Activated CD4-positive, alpha-beta memory T cell treated with anti-CD3 and anti-CD28 coated beads for 36 hours (primary cell): ENCODE measurements at regions not wholly inside any gene's neighbourhood (a gene's known extent, or its start where the extent isn't known, plus 50 kb on each side); places are given as distances from the start of the nearest gene placed in this dataset.

Experiments
- CTCF ChIA-PET: fragments of 350-600 bp; sonication (Branson Sonifier 250); formaldehyde crosslinking; loops from one replicate; lab custom pipeline; 2021; ENCODE audit warnings: antibody characterized with exemption, inconsistent platforms; lab: Charles Lee
- POLR2A ChIA-PET: fragments of 350-600 bp; sonication (Branson Sonifier 250); formaldehyde crosslinking; loops from one replicate; lab custom pipeline; 2021; ENCODE audit warnings: antibody characterized with exemption; lab: Charles Lee
- DNase-seq: peaks from one replicate; pipeline ENCODE4 v3.0.0-alpha.2; 2020
- H3K27ac Mint-ChIP-seq: one replicate; pipeline ENCODE4 v1.8.0; 2021; ENCODE audit warnings: mixed read lengths
- H3K27me3 Mint-ChIP-seq: one replicate; pipeline ENCODE4 v1.8.0; 2021; ENCODE audit warnings: mixed read lengths
- H3K36me3 Mint-ChIP-seq: one replicate; pipeline ENCODE4 v1.8.0; 2021; ENCODE audit warnings: mixed read lengths
- H3K4me1 Mint-ChIP-seq: one replicate; pipeline ENCODE4 v1.8.0; 2021; ENCODE audit warnings: low read depth, mixed read lengths
- H3K4me3 Mint-ChIP-seq: one replicate; pipeline ENCODE4 v1.8.0; 2021; ENCODE audit warnings: mild to moderate bottlenecking, mixed read lengths
- H3K9me3 Mint-ChIP-seq: one replicate; pipeline ENCODE4 v1.8.0; 2021; ENCODE audit warnings: mixed read lengths
- intact Hi-C: fragments of 100-400 bp; cut with micrococcal nuclease; formaldehyde crosslinking; loops from one replicate; pipeline ENCODE4 v1.15.1; 2023

- H3K27me3 Mint-ChIP-seq, result no peaks in the 10 kb centered on the region
- H3K36me3 Mint-ChIP-seq, result peaks cover 7% of the 10 kb centered on the region
- H3K4me1 Mint-ChIP-seq, result peaks cover 28% of the 10 kb centered on the region
- no peak for DNase-seq
- CTCF ChIA-PET, result no interaction called here
- POLR2A ChIA-PET, result interaction anchor here (2.2 kb wide), 1 partner anchor 16 kb away, joined by 7 read pairs; no protein-coding TSS in a partner anchor
- no peak overlapping the region for H3K4me3 Mint-ChIP-seq
- peaks cover 16% of the 10 kb centered on the region for H3K9me3 Mint-ChIP-seq
- H3K27ac Mint-ChIP-seq, result no peak overlapping the region
- intact Hi-C loops, result loop anchor here (10.0 kb wide), 1 partner anchor 332 kb away; no protein-coding TSS in a partner anchor
Measured at GRCh38 chr2:8153258-8153718, 528.6 kb upstream of the ID2 start.

- Mint-ChIP-seq H3K27me3 (no peaks in the 10 kb centered on the region), H3K36me3 (peaks cover 7% of the 10 kb centered on the region), H3K27ac (peak overlapping the region; percentile 74), H3K9me3 (peaks cover 16% of the 10 kb centered on the region), H3K4me1 (peaks cover 28% of the 10 kb centered on the region), H3K4me3 (no peak overlapping the region)
- peak; percentile 26 for DNase-seq
- intact Hi-C loops, result loop anchor here (2.0 to 10.0 kb wide), 2 partner anchors 33 to 331 kb away; no protein-coding TSS in a partner anchor
- ChIA-PET POLR2A (interaction anchor here (1.6 to 2.2 kb wide), 3 partner anchors 15 to 389 kb away, joined by 6 to 7 read pairs (median 6); no protein-coding TSS in a partner anchor), CTCF (no interaction called here)
Measured at GRCh38 chr2:8154270-8154669, 527.6 kb upstream of the ID2 start.

GRCh38 chr2:8154936-8155335 is 526.9 kb upstream of the ID2 start:
- Mint-ChIP-seq H3K27ac (peak overlapping the region; percentile 74), H3K36me3 (peaks cover 7% of the 10 kb centered on the region), H3K9me3 (peaks cover 16% of the 10 kb centered on the region), H3K4me3 (no peak overlapping the region), H3K4me1 (peaks cover 28% of the 10 kb centered on the region), H3K27me3 (no peaks in the 10 kb centered on the region)
- peak; percentile 70 for DNase-seq
- ChIA-PET CTCF (interaction anchor here (1.0 kb wide), 1 partner anchor 388 kb away, joined by 3 read pairs; no protein-coding TSS in a partner anchor), POLR2A (interaction anchor here (1.6 to 2.2 kb wide), 3 partner anchors 14 to 389 kb away, joined by 6 to 7 read pairs (median 6); no protein-coding TSS in a partner anchor)
- intact Hi-C loops, result loop anchor here (1.0 to 10.0 kb wide), 11 partner anchors 34 to 728 kb away; no protein-coding TSS in a partner anchor

- no peak for DNase-seq
- peaks cover 22% of the 10 kb centered on the region for H3K4me1 Mint-ChIP-seq
- H3K36me3 Mint-ChIP-seq, result peaks cover 7% of the 10 kb centered on the region
- ChIA-PET CTCF (interaction anchor here (1.5 kb wide), 1 partner anchor 14 kb away, joined by 3 read pairs; no protein-coding TSS in a partner anchor), POLR2A (no interaction called here)
- no peaks in the 10 kb centered on the region for H3K27me3 Mint-ChIP-seq
- no peak overlapping the region for H3K27ac Mint-ChIP-seq
- peaks cover 16% of the 10 kb centered on the region for H3K9me3 Mint-ChIP-seq
- H3K4me3 Mint-ChIP-seq, result no peak overlapping the region
- intact Hi-C loops, result loop anchor here (5.0 to 10.0 kb wide), 5 partner anchors 144 to 731 kb away; no protein-coding TSS in a partner anchor
Measured at GRCh38 chr2:8157621-8158430, 524.0 kb upstream of the ID2 start.

DNA sequence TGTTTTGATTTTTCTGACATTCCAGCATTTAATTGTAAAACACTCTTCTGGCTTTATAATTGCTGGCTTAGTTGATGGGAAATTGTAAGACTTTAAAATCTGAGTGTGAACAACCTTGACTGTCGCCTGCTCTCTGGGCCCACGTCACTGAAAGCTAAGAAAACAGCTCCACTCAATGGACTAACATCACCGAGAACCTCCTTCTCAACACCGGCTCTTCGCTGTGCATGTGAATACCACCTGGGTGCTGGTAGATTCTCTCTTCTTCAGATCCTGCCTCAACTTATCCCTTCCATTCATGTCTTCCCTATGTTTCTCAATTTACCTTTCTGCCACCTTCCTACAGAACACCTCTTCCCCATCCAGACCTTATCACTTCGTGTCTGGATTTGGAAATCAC is 523.1 kb upstream of the ID2 start:
- no peak overlapping the region for H3K27ac Mint-ChIP-seq
- intact Hi-C loops, result loop anchor here (5.0 to 10.0 kb wide), 5 partner anchors 144 to 731 kb away; no protein-coding TSS in a partner anchor
- H3K4me3 Mint-ChIP-seq, result no peak overlapping the region
- peaks cover 7% of the 10 kb centered on the region for H3K36me3 Mint-ChIP-seq
- peaks cover 15% of the 10 kb centered on the region for H3K4me1 Mint-ChIP-seq
- DNase-seq, result no peak
- POLR2A ChIA-PET, result no interaction called here
- no peaks in the 10 kb centered on the region for H3K27me3 Mint-ChIP-seq
- CTCF ChIA-PET, result interaction anchor here (1.5 kb wide), 1 partner anchor 13 kb away, joined by 3 read pairs; no protein-coding TSS in a partner anchor
- H3K9me3 Mint-ChIP-seq, result peaks cover 16% of the 10 kb centered on the region

DNA sequence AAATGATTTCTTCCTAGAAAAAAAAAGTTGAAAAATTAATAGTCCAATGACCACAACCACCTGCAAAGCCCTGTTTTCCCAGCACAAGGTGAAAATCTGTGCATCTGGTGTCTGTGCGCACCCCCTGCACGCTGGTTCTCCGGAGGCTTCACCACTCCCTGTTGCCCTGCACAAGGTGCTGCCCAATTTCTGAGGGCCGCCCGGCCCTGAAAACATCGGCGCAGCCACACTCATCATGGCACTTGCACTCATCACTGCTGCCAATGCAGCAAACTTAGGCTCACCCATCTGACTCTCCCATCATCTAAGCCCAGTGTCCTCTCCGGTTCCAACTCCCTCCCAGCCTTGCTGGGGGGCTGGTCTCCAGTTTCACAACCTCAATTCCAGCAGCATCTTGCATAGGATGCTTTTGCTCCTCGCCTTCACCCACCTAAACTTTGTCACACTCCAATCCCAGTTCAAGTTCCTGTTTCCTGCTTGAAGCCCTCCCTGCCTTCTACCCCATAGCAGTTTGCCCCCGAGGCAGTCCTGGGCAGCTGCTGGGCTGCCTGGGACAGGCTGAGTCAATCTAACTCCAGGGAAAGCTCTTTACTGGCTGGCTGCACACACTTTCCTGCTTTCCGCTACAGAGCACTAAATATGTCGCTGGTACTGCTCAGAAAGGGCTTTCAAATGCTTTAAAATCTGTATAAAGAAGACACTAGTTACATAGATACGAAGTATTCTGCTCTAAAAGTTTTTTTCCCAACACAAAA is 522.5 kb upstream of the ID2 start:
- intact Hi-C loops, result loop anchor here (5.0 to 10.0 kb wide), 5 partner anchors 143 to 732 kb away; no protein-coding TSS in a partner anchor
- Mint-ChIP-seq H3K9me3 (peaks cover 14% of the 10 kb centered on the region), H3K4me3 (no peak overlapping the region), H3K4me1 (peaks cover 12% of the 10 kb centered on the region), H3K36me3 (peaks cover 6% of the 10 kb centered on the region), H3K27ac (no peak overlapping the region), H3K27me3 (no peaks in the 10 kb centered on the region)
- no peak for DNase-seq
- ChIA-PET POLR2A (no interaction called here), CTCF (interaction anchor here (1.5 kb wide), 1 partner anchor 12 kb away, joined by 3 read pairs; no protein-coding TSS in a partner anchor)

DNA sequence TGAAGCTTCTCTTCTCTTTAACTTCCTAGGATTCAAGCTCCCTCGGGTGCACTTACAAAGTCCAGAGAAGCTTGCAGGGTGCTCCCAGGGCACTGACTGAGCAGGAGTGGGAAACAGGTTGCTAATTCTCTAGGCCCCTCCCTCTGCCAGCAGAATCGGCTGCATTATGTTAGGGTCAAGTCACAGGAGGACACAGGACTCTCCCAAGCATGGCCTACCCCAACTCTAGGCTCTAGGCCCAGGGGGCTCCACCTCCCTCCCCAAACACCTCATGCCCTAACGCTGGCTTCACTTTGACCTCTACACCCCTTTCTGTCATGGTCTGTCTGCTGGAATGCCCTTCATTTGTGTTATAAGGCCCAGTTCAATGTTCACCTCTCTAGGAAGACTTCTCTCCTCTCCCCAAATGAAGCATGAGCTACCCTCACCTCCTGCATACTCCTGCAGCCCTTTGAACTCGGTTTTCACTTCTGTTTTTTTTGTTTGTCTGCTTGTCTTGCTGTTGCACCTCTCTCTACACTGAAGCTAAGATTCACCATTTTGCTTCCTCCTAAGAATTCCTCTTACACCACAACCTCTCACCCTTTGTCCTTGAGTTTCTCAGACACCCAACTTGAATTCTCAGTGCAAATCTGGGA is 521.8 kb upstream of the ID2 start:
- H3K4me3 Mint-ChIP-seq, result no peak overlapping the region
- ChIA-PET POLR2A (no interaction called here), CTCF (no interaction called here)
- H3K36me3 Mint-ChIP-seq, result peaks cover 2% of the 10 kb centered on the region
- H3K27me3 Mint-ChIP-seq, result no peaks in the 10 kb centered on the region
- peaks cover 8% of the 10 kb centered on the region for H3K9me3 Mint-ChIP-seq
- DNase-seq, result no peak
- H3K27ac Mint-ChIP-seq, result no peak overlapping the region
- H3K4me1 Mint-ChIP-seq, result peaks cover 7% of the 10 kb centered on the region
- intact Hi-C loops, result loop anchor here (5.0 to 10.0 kb wide), 5 partner anchors 142 to 733 kb away; no protein-coding TSS in a partner anchor

- no peak overlapping the region for H3K4me3 Mint-ChIP-seq
- intact Hi-C loops, result no loop called here
- POLR2A ChIA-PET, result no interaction called here
Measured at GRCh38 chr2:8160959-8161358, 520.9 kb upstream of the ID2 start.

DNA sequence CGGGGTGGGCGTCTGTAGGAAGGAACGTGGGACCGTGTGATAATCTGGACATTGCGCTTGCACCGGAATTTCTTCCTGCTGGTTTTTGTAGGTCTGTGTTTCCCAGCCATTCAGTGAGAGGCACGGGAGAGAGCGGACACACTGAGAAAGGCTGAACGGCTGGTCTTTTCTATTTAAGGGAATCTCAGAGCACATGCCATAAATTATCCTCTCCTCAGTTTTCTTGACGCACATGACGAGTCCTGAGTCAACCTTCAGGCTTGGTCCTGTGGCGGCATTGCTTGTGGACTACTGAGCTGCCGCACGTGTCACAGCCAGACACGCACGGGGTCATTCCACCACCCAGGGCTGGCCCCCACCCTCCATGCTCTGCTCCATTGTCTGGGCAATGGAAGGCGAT is 519.3 kb upstream of the ID2 start:
- Mint-ChIP-seq H3K27me3 (no peaks in the 10 kb centered on the region), H3K4me1 (no peaks in the 10 kb centered on the region), H3K27ac (no peak overlapping the region), H3K36me3 (no peaks in the 10 kb centered on the region), H3K4me3 (no peak overlapping the region), H3K9me3 (no peaks in the 10 kb centered on the region)
- ChIA-PET POLR2A (no interaction called here), CTCF (no interaction called here)
- intact Hi-C loops, result no loop called here
- no peak for DNase-seq

More at GRCh38 chr2:8160959-8161358, 520.9 kb upstream of the ID2 start:
- no peaks in the 10 kb centered on the region for H3K27me3 Mint-ChIP-seq
- no peaks in the 10 kb centered on the region for H3K36me3 Mint-ChIP-seq
- CTCF ChIA-PET, result no interaction called here
- H3K4me1 Mint-ChIP-seq, result no peaks in the 10 kb centered on the region
- peaks cover 2% of the 10 kb centered on the region for H3K9me3 Mint-ChIP-seq
- no peak for DNase-seq
- no peak overlapping the region for H3K27ac Mint-ChIP-seq

DNA sequence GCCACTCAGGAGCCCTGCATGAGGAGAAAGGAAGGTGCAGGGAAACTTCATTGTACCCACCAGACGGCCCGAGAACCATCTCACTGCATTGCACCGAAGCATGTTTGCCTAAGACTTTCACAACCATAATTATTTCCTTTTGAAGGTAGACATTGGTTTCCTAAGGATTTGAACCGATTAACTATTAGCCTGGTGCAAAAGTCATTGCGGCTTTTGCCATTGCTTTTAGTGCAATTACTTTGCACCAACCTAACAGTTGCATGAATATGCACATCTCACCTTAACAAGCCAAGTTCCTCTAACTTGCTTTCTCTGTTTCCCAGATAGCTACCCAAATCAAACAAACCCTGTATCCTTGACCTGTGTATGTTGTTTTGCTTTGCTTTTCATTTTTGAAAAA is 516.3 kb upstream of the ID2 start:
- CTCF ChIA-PET, result no interaction called here
- intact Hi-C loops, result no loop called here

DNA sequence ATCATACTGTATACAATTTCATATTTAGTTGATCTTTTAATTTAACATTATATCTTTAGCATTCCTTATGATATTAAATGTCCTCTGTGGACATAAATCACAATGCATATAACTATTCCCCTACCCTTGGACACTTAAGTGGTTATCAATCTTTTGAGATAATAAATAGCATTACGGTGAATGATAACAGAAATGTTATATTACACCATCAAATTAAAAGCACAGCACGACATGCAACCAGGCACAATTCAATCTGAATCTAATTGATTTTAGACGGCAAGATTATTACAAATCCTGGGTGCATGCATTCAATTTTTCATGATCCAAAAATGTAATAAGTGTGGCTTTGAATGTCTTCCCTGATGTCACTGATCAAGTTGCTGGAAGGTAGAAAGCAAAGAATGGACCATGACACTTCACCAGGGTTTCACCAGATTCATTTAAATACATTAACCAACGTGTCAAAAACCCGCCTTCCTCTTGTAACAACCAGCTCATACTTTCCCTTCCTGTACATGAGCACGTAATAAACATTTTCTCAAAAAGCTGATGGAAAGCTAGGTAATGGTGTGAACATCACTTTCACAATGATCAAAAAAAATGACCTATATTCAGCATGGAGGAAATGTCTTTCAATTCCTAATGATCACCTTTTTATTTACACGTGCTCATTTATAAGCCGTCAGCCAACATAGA is 513.7 kb upstream of the ID2 start:
- H3K4me1 Mint-ChIP-seq, result peaks cover 12% of the 10 kb centered on the region
- no peaks in the 10 kb centered on the region for H3K9me3 Mint-ChIP-seq
- POLR2A ChIA-PET, result interaction anchor here (0.8 kb wide), 1 partner anchor 14 kb away, joined by 7 read pairs; no protein-coding TSS in a partner anchor
- no peak for DNase-seq
- no peak overlapping the region for H3K4me3 Mint-ChIP-seq
- intact Hi-C loops, result no loop called here
- peak overlapping the region; percentile 7 for H3K27ac Mint-ChIP-seq
- H3K36me3 Mint-ChIP-seq, result no peaks in the 10 kb centered on the region
- CTCF ChIA-PET, result interaction anchor here (0.6 kb wide), 1 partner anchor 18 kb away, joined by 4 read pairs; no protein-coding TSS in a partner anchor
- H3K27me3 Mint-ChIP-seq, result no peaks in the 10 kb centered on the region

More for the DNA sequence above, 516.3 kb upstream of the ID2 start:
- no peaks in the 10 kb centered on the region for H3K36me3 Mint-ChIP-seq
- no peaks in the 10 kb centered on the region for H3K27me3 Mint-ChIP-seq
- no peaks in the 10 kb centered on the region for H3K9me3 Mint-ChIP-seq
- H3K4me1 Mint-ChIP-seq, result peaks cover 12% of the 10 kb centered on the region
- H3K4me3 Mint-ChIP-seq, result no peak overlapping the region
- POLR2A ChIA-PET, result no interaction called here
- DNase-seq, result no peak
- no peak overlapping the region for H3K27ac Mint-ChIP-seq
